NCI-H2107 treated with DMSO at 0.1 percent for 48 hours (cell line): ENCODE measurements at regions not wholly inside any gene's neighbourhood (a gene's known extent, or its start where the extent isn't known, plus 50 kb on each side); places are given as distances from the start of the nearest gene placed in this dataset.
A peak's percentile ranks its signal among the peaks of the same experiment; 100 is the strongest.
"Not testable (repeated sequence)": the region's sequence is repeated elsewhere in the genome, so short reads cannot be mapped to it uniquely, and the experiment has no call there.

Experiments used
- DNase-seq: peaks from one replicate; lab custom pipeline; 2025; ENCODE audit not compliant: unreplicated experiment; lab: John Stamatoyannopoulos, UW

- DNase-seq = no peak
Measured at GRCh38 chr5:38782180-38782835, 63.5 kb upstream of the OSMR start.

GRCh38 chr5:38783011-38783561 is 62.7 kb upstream of the OSMR start:
- DNase-seq = peak; percentile 98

- no peak for DNase-seq
Measured at GRCh38 chr5:38789134-38789533, 56.7 kb upstream of the OSMR start.

DNA sequence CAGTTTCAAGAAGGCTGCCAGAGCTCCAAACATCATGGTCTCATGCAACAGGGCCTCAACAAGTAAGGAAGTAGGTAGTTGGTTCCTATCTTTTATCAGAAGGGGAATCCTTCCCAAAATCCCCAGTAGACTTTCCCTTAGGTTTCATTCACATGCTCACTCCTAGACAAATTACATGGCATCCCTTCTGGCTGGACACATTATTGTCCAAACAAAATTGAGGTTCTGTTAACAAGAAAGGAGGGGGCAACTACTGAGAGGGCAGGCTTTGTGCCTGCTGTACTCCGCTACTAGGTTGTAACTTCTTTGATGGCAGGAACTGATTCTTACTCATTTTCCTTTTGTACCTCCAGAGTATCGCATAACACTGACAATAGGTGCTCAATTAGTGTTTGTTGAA is 56.0 kb upstream of the OSMR start:
- DNase-seq = no peak

DNA sequence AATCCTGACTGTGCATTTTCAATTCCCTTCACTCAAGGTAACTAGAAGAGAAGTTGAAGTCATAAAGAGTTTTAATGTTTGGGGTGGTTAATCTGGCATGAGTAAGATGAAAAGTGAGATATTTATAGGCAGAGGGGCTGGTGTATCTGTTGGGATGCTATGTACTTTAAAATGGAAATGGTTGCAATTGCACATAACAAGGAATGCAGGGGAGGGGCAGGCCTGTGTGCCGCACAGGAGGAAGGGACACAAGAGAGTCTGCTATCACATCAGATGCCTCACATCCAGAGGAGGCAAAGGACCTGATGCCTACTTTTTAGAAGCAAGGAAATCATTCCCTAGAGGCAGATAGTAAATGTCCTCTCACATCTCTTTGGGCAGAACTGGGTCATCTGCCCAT is 55.5 kb upstream of the OSMR start:
- DNase-seq = no peak

DNA sequence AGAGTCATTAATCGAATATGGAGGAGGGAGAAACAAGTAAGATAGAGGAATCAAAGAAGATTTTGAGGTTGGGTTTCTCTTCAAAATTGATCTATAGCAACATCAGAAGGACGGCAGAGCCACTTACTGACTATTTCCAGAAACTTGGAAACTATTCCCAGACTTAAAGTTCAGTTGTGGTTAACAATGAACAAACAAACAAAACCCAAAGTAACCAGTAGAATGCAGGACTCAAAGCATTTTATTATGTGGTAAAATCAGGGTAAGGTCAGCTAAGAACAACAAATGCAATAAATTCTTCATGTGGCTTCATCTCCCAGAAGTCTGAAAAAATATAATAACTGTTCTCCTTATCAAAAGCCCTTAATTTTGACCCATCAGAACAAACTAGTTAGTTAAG is 54.9 kb upstream of the OSMR start:
- DNase-seq = no peak

- DNase-seq = peak; percentile 98
Measured at GRCh38 chr5:38793099-38793498, 52.7 kb upstream of the OSMR start.

DNA sequence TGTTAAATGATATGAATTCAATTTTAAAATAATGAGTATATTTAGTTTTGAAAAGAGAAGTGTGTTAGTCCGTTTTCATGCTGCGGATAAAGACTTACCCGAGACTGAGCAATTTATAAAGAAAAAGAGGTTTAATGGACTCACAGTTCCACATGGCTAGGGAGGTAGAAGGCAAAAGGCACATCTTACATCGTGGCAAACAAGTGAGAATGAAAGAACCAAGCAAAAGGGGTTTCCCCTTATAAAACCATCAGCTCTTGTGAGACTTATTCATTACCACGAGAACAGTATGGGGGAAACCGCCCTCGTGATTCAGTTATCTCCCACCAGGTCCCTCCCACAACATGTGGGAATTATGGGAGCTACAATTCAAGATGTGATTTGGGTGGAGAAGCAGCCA is 51.8 kb upstream of the OSMR start:
- DNase-seq = not testable (repeated sequence)

GRCh38 chr5:38794986-38795385 is 50.8 kb upstream of the OSMR start:
- no peak for DNase-seq

- no peak for DNase-seq
Measured at GRCh38 chr5:38795986-38796741, 49.6 kb upstream of the OSMR start.
